GM23338 (cell line): ENCODE measurements at regions not wholly inside any gene's neighbourhood (a gene's known extent, or its start where the extent isn't known, plus 50 kb on each side); places are given as distances from the start of the nearest gene placed in this dataset.

Experiments used
- CREB1 ChIP-seq: fragments of 250-450 bp; sonication (Bioruptor Pico); IDR thresholded peaks from 2 replicates; pipeline ENCODE4 v1.5.0; 2020; ENCODE audit warnings: low read depth, mild to moderate bottlenecking, moderate library complexity
- JUNB ChIP-seq: IDR thresholded peaks from one replicate; pipeline ENCODE4 v1.6.1; 2016; ENCODE audit warnings: antibody characterized with exemption; ENCODE audit not compliant: unreplicated experiment
- NANOG ChIP-seq: IDR thresholded peaks from 2 replicates; pipeline ENCODE4 v1.6.1; 2016; ENCODE audit warnings: antibody characterized with exemption, borderline replicate concordance
- POLR2AphosphoS5 ChIP-seq: IDR thresholded peaks from 2 replicates; pipeline ENCODE4 v1.6.1; 2016; ENCODE audit warnings: antibody characterized with exemption, low read depth
- STAT1 ChIP-seq: IDR thresholded peaks from one replicate; pipeline ENCODE4 v1.6.1; 2016; ENCODE audit warnings: antibody characterized with exemption; ENCODE audit not compliant: unreplicated experiment
- ZNF114 ChIP-seq: fragments of 250-450 bp; sonication (Bioruptor Pico); IDR thresholded peaks from 2 replicates; pipeline ENCODE4 v1.5.0; 2020; ENCODE audit warnings: mild to moderate bottlenecking, moderate library complexity
- ZNF331 ChIP-seq: fragments of 250-450 bp; sonication (Bioruptor Pico); IDR thresholded peaks from 2 replicates; pipeline ENCODE4 v1.5.0; 2020; ENCODE audit warnings: low read depth, mild to moderate bottlenecking, moderate library complexity
- TF ChIP-seq, protein P1 (sequence below): fragments of 250-450 bp; sonication (Bioruptor Pico); IDR thresholded peaks from 2 replicates; pipeline ENCODE4 v1.5.0; 2020; ENCODE audit warnings: mild to moderate bottlenecking, moderate library complexity
- TF ChIP-seq, protein P2 (sequence below): IDR thresholded peaks from one replicate; pipeline ENCODE4 v1.6.1; 2018; ENCODE audit warnings: antibody characterized with exemption; ENCODE audit not compliant: unreplicated experiment

DNA sequence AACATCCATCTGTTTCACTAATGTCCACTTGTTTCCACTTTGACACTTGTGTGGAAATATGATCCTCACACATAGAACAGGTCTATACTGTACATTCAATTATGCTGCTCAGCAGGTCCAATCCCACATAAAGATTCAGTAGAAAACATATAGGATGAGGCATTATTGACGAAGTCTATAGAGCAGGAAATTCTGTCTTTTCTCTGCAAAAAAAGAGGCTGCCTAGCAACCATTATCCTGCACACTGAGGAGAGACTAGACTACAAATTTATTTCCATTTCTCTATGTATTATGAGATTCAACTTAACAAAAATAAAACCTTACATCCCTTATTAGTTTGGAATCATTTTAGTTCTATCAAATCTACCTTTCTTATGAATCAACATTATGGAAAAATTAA, 204.6 kb upstream of the POM121L12 start (continued):
- TF ChIP-seq, protein P1, sequence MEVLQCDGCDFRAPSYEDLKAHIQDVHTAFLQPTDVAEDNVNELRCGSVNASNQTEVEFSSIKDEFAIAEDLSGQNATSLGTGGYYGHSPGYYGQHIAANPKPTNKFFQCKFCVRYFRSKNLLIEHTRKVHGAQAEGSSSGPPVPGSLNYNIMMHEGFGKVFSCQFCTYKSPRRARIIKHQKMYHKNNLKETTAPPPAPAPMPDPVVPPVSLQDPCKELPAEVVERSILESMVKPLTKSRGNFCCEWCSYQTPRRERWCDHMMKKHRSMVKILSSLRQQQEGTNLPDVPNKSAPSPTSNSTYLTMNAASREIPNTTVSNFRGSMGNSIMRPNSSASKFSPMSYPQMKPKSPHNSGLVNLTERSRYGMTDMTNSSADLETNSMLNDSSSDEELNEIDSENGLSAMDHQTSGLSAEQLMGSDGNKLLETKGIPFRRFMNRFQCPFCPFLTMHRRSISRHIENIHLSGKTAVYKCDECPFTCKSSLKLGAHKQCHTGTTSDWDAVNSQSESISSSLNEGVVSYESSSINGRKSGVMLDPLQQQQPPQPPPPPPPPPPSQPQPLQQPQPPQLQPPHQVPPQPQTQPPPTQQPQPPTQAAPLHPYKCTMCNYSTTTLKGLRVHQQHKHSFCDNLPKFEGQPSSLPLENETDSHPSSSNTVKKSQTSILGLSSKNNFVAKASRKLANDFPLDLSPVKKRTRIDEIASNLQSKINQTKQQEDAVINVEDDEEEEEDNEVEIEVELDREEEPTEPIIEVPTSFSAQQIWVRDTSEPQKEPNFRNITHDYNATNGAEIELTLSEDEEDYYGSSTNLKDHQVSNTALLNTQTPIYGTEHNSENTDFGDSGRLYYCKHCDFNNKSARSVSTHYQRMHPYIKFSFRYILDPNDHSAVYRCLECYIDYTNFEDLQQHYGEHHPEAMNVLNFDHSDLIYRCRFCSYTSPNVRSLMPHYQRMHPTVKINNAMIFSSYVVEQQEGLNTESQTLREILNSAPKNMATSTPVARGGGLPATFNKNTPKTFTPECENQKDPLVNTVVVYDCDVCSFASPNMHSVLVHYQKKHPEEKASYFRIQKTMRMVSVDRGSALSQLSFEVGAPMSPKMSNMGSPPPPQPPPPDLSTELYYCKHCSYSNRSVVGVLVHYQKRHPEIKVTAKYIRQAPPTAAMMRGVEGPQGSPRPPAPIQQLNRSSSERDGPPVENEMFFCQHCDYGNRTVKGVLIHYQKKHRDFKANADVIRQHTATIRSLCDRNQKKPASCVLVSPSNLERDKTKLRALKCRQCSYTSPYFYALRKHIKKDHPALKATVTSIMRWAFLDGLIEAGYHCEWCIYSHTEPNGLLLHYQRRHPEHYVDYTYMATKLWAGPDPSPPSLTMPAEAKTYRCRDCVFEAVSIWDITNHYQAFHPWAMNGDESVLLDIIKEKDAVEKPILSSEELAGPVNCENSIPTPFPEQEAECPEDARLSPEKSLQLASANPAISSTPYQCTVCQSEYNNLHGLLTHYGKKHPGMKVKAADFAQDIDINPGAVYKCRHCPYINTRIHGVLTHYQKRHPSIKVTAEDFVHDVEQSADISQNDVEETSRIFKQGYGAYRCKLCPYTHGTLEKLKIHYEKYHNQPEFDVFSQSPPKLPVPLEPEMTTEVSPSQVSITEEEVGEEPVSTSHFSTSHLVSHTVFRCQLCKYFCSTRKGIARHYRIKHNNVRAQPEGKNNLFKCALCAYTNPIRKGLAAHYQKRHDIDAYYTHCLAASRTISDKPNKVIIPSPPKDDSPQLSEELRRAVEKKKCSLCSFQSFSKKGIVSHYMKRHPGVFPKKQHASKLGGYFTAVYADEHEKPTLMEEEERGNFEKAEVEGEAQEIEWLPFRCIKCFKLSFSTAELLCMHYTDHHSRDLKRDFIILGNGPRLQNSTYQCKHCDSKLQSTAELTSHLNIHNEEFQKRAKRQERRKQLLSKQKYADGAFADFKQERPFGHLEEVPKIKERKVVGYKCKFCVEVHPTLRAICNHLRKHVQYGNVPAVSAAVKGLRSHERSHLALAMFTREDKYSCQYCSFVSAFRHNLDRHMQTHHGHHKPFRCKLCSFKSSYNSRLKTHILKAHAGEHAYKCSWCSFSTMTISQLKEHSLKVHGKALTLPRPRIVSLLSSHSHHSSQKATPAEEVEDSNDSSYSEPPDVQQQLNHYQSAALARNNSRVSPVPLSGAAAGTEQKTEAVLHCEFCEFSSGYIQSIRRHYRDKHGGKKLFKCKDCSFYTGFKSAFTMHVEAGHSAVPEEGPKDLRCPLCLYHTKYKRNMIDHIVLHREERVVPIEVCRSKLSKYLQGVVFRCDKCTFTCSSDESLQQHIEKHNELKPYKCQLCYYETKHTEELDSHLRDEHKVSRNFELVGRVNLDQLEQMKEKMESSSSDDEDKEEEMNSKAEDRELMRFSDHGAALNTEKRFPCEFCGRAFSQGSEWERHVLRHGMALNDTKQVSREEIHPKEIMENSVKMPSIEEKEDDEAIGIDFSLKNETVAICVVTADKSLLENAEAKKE (CRISPR knock-in tag), result no peak
- TF ChIP-seq POLR2AphosphoS5 (no peak), JUNB (no peak), ZNF331 (CRISPR knock-in tag) (no peak), CREB1 (CRISPR knock-in tag) (no peak), STAT1 (no peak), ZNF114 (CRISPR knock-in tag) (no peak), NANOG (no peak)
- TF ChIP-seq, protein P2, sequence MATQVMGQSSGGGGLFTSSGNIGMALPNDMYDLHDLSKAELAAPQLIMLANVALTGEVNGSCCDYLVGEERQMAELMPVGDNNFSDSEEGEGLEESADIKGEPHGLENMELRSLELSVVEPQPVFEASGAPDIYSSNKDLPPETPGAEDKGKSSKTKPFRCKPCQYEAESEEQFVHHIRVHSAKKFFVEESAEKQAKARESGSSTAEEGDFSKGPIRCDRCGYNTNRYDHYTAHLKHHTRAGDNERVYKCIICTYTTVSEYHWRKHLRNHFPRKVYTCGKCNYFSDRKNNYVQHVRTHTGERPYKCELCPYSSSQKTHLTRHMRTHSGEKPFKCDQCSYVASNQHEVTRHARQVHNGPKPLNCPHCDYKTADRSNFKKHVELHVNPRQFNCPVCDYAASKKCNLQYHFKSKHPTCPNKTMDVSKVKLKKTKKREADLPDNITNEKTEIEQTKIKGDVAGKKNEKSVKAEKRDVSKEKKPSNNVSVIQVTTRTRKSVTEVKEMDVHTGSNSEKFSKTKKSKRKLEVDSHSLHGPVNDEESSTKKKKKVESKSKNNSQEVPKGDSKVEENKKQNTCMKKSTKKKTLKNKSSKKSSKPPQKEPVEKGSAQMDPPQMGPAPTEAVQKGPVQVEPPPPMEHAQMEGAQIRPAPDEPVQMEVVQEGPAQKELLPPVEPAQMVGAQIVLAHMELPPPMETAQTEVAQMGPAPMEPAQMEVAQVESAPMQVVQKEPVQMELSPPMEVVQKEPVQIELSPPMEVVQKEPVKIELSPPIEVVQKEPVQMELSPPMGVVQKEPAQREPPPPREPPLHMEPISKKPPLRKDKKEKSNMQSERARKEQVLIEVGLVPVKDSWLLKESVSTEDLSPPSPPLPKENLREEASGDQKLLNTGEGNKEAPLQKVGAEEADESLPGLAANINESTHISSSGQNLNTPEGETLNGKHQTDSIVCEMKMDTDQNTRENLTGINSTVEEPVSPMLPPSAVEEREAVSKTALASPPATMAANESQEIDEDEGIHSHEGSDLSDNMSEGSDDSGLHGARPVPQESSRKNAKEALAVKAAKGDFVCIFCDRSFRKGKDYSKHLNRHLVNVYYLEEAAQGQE, result no peak
